ENCODE measurements at regions not wholly inside any gene's neighbourhood (a gene's known extent, or its start where the extent isn't known, plus 50 kb on each side); places are given as distances from the start of the nearest gene placed in this dataset.

DNA sequence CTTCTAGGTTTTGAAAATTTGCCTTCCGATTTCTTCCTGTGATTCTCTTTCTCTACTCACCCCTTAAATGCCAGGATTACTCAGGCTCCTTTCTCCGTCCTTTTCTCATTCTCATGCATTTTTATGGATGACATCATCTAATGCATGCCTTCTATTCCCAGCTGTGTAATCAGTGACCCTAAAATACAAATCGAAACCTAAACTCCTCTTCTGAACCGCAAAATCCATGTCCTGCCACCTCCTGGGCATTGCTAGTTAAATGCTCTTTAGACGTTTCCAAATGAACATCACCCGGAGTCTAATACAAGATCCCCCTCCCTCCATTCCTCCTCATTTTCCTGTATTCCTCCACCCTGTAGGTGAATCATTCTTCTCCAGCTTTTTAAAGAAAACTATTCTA, 1703.1 kb upstream of the FLRT2 start:
- in situ Hi-C loops (cut with HindIII; ENCODE audit: low pct_unique_long_range_greater_than_20kb, low sequenced_read_pairs): no loop called here
- ATAC-seq: no peak
- DNase-seq (ENCODE audit: low read depth, low spot score): no peak
- POLR2A ChIA-PET: no interaction called here
- no TSS peak for BruUV-seq (replicated peaks)
- H3K36me3 ChIP-seq (ENCODE audit: control insufficient read depth, insufficient read depth, low read length): no peaks in the 10 kb centered on the region
- TF ChIP-seq, protein P1, sequence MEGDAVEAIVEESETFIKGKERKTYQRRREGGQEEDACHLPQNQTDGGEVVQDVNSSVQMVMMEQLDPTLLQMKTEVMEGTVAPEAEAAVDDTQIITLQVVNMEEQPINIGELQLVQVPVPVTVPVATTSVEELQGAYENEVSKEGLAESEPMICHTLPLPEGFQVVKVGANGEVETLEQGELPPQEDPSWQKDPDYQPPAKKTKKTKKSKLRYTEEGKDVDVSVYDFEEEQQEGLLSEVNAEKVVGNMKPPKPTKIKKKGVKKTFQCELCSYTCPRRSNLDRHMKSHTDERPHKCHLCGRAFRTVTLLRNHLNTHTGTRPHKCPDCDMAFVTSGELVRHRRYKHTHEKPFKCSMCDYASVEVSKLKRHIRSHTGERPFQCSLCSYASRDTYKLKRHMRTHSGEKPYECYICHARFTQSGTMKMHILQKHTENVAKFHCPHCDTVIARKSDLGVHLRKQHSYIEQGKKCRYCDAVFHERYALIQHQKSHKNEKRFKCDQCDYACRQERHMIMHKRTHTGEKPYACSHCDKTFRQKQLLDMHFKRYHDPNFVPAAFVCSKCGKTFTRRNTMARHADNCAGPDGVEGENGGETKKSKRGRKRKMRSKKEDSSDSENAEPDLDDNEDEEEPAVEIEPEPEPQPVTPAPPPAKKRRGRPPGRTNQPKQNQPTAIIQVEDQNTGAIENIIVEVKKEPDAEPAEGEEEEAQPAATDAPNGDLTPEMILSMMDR (IDR thresholded peaks at IDR 0.05): no peak
- TF ChIP-seq, protein P2, sequence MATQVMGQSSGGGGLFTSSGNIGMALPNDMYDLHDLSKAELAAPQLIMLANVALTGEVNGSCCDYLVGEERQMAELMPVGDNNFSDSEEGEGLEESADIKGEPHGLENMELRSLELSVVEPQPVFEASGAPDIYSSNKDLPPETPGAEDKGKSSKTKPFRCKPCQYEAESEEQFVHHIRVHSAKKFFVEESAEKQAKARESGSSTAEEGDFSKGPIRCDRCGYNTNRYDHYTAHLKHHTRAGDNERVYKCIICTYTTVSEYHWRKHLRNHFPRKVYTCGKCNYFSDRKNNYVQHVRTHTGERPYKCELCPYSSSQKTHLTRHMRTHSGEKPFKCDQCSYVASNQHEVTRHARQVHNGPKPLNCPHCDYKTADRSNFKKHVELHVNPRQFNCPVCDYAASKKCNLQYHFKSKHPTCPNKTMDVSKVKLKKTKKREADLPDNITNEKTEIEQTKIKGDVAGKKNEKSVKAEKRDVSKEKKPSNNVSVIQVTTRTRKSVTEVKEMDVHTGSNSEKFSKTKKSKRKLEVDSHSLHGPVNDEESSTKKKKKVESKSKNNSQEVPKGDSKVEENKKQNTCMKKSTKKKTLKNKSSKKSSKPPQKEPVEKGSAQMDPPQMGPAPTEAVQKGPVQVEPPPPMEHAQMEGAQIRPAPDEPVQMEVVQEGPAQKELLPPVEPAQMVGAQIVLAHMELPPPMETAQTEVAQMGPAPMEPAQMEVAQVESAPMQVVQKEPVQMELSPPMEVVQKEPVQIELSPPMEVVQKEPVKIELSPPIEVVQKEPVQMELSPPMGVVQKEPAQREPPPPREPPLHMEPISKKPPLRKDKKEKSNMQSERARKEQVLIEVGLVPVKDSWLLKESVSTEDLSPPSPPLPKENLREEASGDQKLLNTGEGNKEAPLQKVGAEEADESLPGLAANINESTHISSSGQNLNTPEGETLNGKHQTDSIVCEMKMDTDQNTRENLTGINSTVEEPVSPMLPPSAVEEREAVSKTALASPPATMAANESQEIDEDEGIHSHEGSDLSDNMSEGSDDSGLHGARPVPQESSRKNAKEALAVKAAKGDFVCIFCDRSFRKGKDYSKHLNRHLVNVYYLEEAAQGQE (IDR thresholded peaks at IDR 0.05; ENCODE audit: insufficient read depth in 1 of 2, low read depth in 2 of 2, low read length in 1 of 2): no peak
- TF ChIP-seq SIN3A (IDR thresholded peaks at IDR 0.05; ENCODE audit: borderline replicate concordance, insufficient read depth, low read depth, low read length): no peak
- TF ChIP-seq TCF7L2 (IDR thresholded peaks at IDR 0.05; ENCODE audit: low read depth, low read length): no peak
- no peak for TF ChIP-seq POLR2AphosphoS5 (IDR thresholded peaks at IDR 0.05; ENCODE audit: low read depth, low read length)
- H3K27ac ChIP-seq (ENCODE audit: low read length): no peak overlapping the region
- intact Hi-C loops (cut with micrococcal nuclease; ENCODE audit: unreplicated experiment): no loop called here
- H3K27me3 ChIP-seq (ENCODE audit: control insufficient read depth, insufficient read depth, low read length): no peaks in the 10 kb centered on the region
- no peaks in the 10 kb centered on the region for H3K4me1 ChIP-seq (ENCODE audit: control insufficient read depth, insufficient read depth, low read length)
- peak overlapping the region; percentile 7 to 20; a peak in 1 of 4 replicates for H3K4me3 ChIP-seq (ENCODE audit: low read depth in 2 of 2, low read length in 2 of 2)
- H3K9me3 ChIP-seq (ENCODE audit: control insufficient read depth, insufficient read depth, low read depth, low read length): no peaks in the 10 kb centered on the region
- CTCF ChIA-PET: no interaction called here

DNA sequence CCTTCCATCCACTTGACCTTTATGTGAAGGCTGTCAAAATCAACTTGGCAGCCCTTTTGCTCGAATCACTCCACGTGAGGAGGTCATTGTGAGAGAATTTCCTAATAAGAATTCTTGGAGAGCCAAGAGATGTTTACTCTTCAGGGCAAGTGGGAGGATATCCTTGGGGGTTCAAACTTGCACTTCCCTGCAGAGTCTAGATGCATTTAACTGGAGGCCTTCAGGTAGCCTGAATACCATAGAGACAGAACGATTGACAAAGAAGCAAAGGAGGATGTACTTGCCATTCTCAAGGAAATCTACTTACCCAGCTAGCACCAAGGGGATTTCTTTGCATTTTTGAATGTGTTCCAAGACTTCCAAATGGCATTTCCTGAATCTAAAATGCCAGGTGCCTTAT, 1702.6 kb upstream of the FLRT2 start:
- intact Hi-C loops (cut with micrococcal nuclease; ENCODE audit: unreplicated experiment): no loop called here
- H3K9me3 ChIP-seq (ENCODE audit: control insufficient read depth, insufficient read depth, low read depth, low read length): no peaks in the 10 kb centered on the region
- CTCF ChIA-PET: no interaction called here
- no peaks in the 10 kb centered on the region for H3K36me3 ChIP-seq (ENCODE audit: control insufficient read depth, insufficient read depth, low read length)
- BruUV-seq (replicated peaks): no TSS peak
- H3K27ac ChIP-seq (ENCODE audit: low read length): no peak overlapping the region
- in situ Hi-C loops (cut with HindIII; ENCODE audit: low pct_unique_long_range_greater_than_20kb, low sequenced_read_pairs): no loop called here
- DNase-seq (ENCODE audit: low read depth, low spot score): no peak
- ATAC-seq: no peak
- POLR2A ChIA-PET: no interaction called here
- H3K4me3 ChIP-seq (ENCODE audit: low read depth in 2 of 2, low read length in 2 of 2): no peak overlapping the region
- no peak for TF ChIP-seq TCF7L2 (IDR thresholded peaks at IDR 0.05; ENCODE audit: low read depth, low read length)
- no peak for TF ChIP-seq SIN3A (IDR thresholded peaks at IDR 0.05; ENCODE audit: borderline replicate concordance, insufficient read depth, low read depth, low read length)
- TF ChIP-seq POLR2AphosphoS5 (IDR thresholded peaks at IDR 0.05; ENCODE audit: low read depth, low read length): no peak
- TF ChIP-seq, protein P1 (IDR thresholded peaks at IDR 0.05): no peak
- TF ChIP-seq, protein P2 (IDR thresholded peaks at IDR 0.05; ENCODE audit: insufficient read depth in 1 of 2, low read depth in 2 of 2, low read length in 1 of 2): no peak
- H3K27me3 ChIP-seq (ENCODE audit: control insufficient read depth, insufficient read depth, low read length): no peaks in the 10 kb centered on the region
- no peaks in the 10 kb centered on the region for H3K4me1 ChIP-seq (ENCODE audit: control insufficient read depth, insufficient read depth, low read length)
